ENCODE measurements at regions not wholly inside any gene's neighbourhood (a gene's known extent, or its start where the extent isn't known, plus 50 kb on each side); places are given as distances from the start of the nearest gene placed in this dataset.
"Not testable (repeated sequence)": the region's sequence is repeated elsewhere in the genome, so short reads cannot be mapped to it uniquely, and the experiment has no call there.

DNA sequence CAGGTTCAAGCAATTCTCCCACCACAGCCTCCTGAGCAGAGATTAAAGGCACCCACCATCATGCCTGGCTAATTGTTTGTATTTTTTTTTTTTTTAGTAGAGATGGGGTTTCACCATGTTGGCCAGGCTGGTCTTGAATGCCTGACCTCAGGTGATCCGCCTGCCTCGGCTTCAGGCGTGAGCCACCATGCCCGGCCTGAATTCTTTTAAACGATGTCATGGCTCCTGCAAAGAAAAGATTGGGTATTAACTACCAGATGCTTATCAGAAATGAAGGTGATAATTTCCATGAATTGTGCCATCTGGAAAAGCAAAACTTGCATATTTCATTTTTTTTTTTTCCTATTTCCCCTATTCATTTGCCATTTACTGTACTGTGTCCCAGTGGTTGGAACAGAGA is 195.7 kb upstream of the IGFBP7 start:
- 71% methylated on average over 5 of the region's 5 CpGs for WGBS (ENCODE audit: low lambda C conversion rate)

DNA sequence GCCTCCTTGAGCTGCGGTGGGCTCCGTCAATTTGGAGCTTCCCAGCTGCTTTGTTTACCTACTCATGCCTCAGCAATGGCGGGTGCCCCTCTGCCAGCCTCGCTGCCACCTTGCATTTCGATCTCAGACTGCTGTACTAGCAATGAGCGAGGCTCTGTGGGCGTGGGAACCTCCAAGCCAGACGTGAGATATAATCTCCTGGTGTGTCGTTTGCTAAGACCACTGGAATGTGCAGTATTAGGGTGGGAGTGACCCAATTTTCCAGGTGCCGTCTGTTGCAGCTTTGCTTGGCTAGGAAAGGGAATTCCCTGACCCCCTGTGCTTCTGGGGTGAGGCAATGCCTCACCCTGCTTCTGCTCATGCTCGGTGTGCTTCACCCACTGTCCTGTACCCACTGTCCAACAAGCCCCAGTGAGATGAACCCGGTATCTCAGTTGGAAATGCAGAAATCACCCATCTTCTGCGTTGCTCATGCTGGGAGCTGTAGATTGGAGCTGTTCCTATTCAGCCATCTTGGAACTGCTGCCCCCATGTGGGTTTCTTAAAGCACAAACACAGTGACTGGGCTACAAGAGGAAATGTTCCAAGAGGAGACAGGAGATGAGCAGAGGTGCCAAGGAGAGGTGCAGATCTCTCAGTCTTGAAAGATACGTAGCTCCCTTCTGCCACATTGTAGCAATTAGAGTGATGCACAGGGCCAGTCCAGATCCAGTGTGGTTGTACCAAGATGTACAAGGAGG is 193.0 kb upstream of the IGFBP7 start:
- 28% methylated on average over 8 of the region's 14 CpGs for WGBS (ENCODE audit: low lambda C conversion rate)
- H3K9me3 ChIP-seq, result no peaks in the 10 kb centered on the region
- H3K27me3 ChIP-seq (ENCODE audit: insufficient read depth), result no peaks in the 10 kb centered on the region
- no peak overlapping the region for H3K4me2 ChIP-seq
- H3K4me1 ChIP-seq (ENCODE audit: control insufficient read depth in 1 of 2, insufficient read depth in 2 of 2, low read depth in 1 of 2, low read length in 1 of 2), result no peaks in the 10 kb centered on the region
- H3F3A ChIP-seq (replicated peaks; ENCODE audit: insufficient read depth), result no peaks in the 10 kb centered on the region
- no peak overlapping the region for H3K27ac ChIP-seq (ENCODE audit: low read depth in 2 of 2, low read length in 1 of 2)
- H4K20me1 ChIP-seq (ENCODE audit: insufficient read depth), result no peaks in the 10 kb centered on the region
- H3K9me2 ChIP-seq, result no peaks in the 10 kb centered on the region
- ChIA-PET CTCF (interaction anchor here (1.2 to 3.0 kb wide), 5 partner anchors 9 to 266 kb away, joined by 3 to 24 read pairs (median 3); no protein-coding TSS in a partner anchor), POLR2A (no interaction called here)
- no peak overlapping the region for H2AFZ ChIP-seq (ENCODE audit: low read depth)
- no peaks in the 10 kb centered on the region for H3K36me3 ChIP-seq (replicated peaks in 1 of 2; ENCODE audit: control insufficient read depth in 1 of 2, insufficient read depth in 2 of 2, low read length in 1 of 2)
- no peak overlapping the region for H3K9ac ChIP-seq
- H3K79me2 ChIP-seq (ENCODE audit: insufficient read depth), result no peaks in the 10 kb centered on the region
- 0 out of 2 replicates have a peak, but pooled peaks have one; percentile 17 for TF ChIP-seq RAD21 (IDR thresholded peaks at IDR 0.05; ENCODE audit: low read length)
- TF ChIP-seq YY1 (IDR thresholded peaks at IDR 0.05; ENCODE audit: low read depth), result no peak
- H3K4me3 ChIP-seq (ENCODE audit: low read depth in 2 of 2, low read length in 1 of 2), result no peak overlapping the region
- DNase-seq, result no peak

More for the DNA sequence above, 195.7 kb upstream of the IGFBP7 start:
- Histone ChIP-seq H3K4me2 (no peak overlapping the region), H3K9me2 (no peaks in the 10 kb centered on the region), H3K4me1 (ENCODE audit: control insufficient read depth in 1 of 2, insufficient read depth in 2 of 2, low read depth in 1 of 2, low read length in 1 of 2) (no peaks in the 10 kb centered on the region), H3K4me3 (ENCODE audit: low read depth in 2 of 2, low read length in 1 of 2) (no peak overlapping the region), H3F3A (replicated peaks; ENCODE audit: insufficient read depth) (no peaks in the 10 kb centered on the region), H3K27ac (ENCODE audit: low read depth in 2 of 2, low read length in 1 of 2) (no peak overlapping the region), H3K36me3 (replicated peaks in 1 of 2; ENCODE audit: control insufficient read depth in 1 of 2, insufficient read depth in 2 of 2, low read length in 1 of 2) (no peaks in the 10 kb centered on the region), H2AFZ (ENCODE audit: low read depth) (no peak overlapping the region), H3K9ac (no peak overlapping the region), H3K9me3 (no peaks in the 10 kb centered on the region), H4K20me1 (ENCODE audit: insufficient read depth) (no peaks in the 10 kb centered on the region), H3K79me2 (ENCODE audit: insufficient read depth) (no peaks in the 10 kb centered on the region), H3K27me3 (ENCODE audit: insufficient read depth) (no peaks in the 10 kb centered on the region)
- ChIA-PET CTCF (interaction anchor here (1.2 kb wide), 1 partner anchor 142 kb away, joined by 3 read pairs; no protein-coding TSS in a partner anchor), POLR2A (no interaction called here)
- no peak for DNase-seq
- TF ChIP-seq RXRA (IDR thresholded peaks at IDR 0.05; ENCODE audit: borderline replicate concordance, low read depth), result no peak
- TF ChIP-seq SIN3A (IDR thresholded peaks at IDR 0.05; ENCODE audit: borderline replicate concordance, low read depth, low read length), result no peak
- no peak for TF ChIP-seq JUND (IDR thresholded peaks at IDR 0.05)
- TF ChIP-seq TCF12 (IDR thresholded peaks at IDR 0.05), result no peak
- TF ChIP-seq RAD21 (IDR thresholded peaks at IDR 0.05; ENCODE audit: low read length), result no peak
- no peak for TF ChIP-seq NFIC (IDR thresholded peaks at IDR 0.05; ENCODE audit: borderline replicate concordance)
- TF ChIP-seq, protein P1, sequence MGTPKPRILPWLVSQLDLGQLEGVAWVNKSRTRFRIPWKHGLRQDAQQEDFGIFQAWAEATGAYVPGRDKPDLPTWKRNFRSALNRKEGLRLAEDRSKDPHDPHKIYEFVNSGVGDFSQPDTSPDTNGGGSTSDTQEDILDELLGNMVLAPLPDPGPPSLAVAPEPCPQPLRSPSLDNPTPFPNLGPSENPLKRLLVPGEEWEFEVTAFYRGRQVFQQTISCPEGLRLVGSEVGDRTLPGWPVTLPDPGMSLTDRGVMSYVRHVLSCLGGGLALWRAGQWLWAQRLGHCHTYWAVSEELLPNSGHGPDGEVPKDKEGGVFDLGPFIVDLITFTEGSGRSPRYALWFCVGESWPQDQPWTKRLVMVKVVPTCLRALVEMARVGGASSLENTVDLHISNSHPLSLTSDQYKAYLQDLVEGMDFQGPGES (IDR thresholded peaks at IDR 0.05; ENCODE audit: low read depth, low read length), result no peak
- no peak for TF ChIP-seq CHD2 (IDR thresholded peaks at IDR 0.05; ENCODE audit: low read length, partially characterized antibody)
- TF ChIP-seq GATA2 (CRISPR knock-in tag; IDR thresholded peaks at IDR 0.05), result no peak
- TF ChIP-seq FOXM1 (IDR thresholded peaks at IDR 0.05; ENCODE audit: low read depth), result no peak
- no peak for TF ChIP-seq EZH2phosphoT487 (IDR thresholded peaks at IDR 0.05; ENCODE audit: borderline replicate concordance, low read depth)
- TF ChIP-seq RFX5 (IDR thresholded peaks at IDR 0.05; ENCODE audit: low read length), result no peak
- no peak for TF ChIP-seq POLR2AphosphoS5 (IDR thresholded peaks at IDR 0.05; ENCODE audit: low read depth, low read length)
- TF ChIP-seq TEAD4 (IDR thresholded peaks at IDR 0.05; ENCODE audit: borderline replicate concordance, insufficient read depth), result no peak
- TF ChIP-seq, protein P2, sequence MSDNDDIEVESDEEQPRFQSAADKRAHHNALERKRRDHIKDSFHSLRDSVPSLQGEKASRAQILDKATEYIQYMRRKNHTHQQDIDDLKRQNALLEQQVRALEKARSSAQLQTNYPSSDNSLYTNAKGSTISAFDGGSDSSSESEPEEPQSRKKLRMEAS (IDR thresholded peaks at IDR 0.05; ENCODE audit: low read depth), result no peak
- no peak for TF ChIP-seq ZBTB33 (IDR thresholded peaks at IDR 0.05; ENCODE audit: borderline replicate concordance, low read depth)
- TF ChIP-seq FOSL2 (IDR thresholded peaks at IDR 0.05; ENCODE audit: borderline replicate concordance, low read depth), result no peak

DNA sequence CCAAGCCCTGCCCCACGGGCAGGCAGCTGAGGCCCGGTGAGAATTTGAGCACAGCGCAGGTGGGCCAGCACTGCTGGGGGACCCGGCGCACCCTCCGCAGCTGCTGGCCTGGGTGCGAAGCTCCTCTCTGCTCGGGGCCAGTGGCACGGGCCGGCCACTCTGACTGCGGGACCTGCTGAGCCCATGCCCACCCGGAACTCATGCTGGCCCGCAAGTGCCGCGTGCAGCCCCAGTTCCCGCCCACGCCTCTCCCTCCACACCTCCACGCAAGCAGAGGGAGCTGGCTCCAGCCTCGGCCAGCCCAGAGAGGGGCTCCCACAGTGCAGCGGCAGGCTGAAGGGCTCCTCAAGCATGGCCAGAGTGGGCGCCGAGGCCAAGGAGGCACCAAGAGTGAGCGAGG is 190.1 kb upstream of the IGFBP7 start:
- not testable (repeated sequence) for DNase-seq

More for the DNA sequence above, 190.1 kb upstream of the IGFBP7 start:
- H3K27me3 ChIP-seq (ENCODE audit: insufficient read depth); H3K79me2 ChIP-seq (ENCODE audit: insufficient read depth); H3K9ac ChIP-seq; H3K4me3 ChIP-seq (ENCODE audit: low read depth in 2 of 2, low read length in 1 of 2); H4K20me1 ChIP-seq (ENCODE audit: insufficient read depth); H3K9me2 ChIP-seq; H2AFZ ChIP-seq (ENCODE audit: low read depth); H3K4me1 ChIP-seq (ENCODE audit: control insufficient read depth in 1 of 2, insufficient read depth in 2 of 2, low read depth in 1 of 2, low read length in 1 of 2); H3K36me3 ChIP-seq (replicated peaks in 1 of 2; ENCODE audit: control insufficient read depth in 1 of 2, insufficient read depth in 2 of 2, low read length in 1 of 2); POLR2A ChIA-PET; H3K27ac ChIP-seq (ENCODE audit: low read depth in 2 of 2, low read length in 1 of 2); H3K9me3 ChIP-seq; H3K4me2 ChIP-seq; H3F3A ChIP-seq (replicated peaks; ENCODE audit: insufficient read depth): not testable (repeated sequence)
- CTCF ChIA-PET, result interaction anchor here (1.4 kb wide), 1 partner anchor 136 kb away, joined by 5 read pairs; no protein-coding TSS in a partner anchor
- 70% methylated on average over 3 of the region's 23 CpGs for WGBS (ENCODE audit: low lambda C conversion rate)

Data from SK-N-SH (cell line).